K562 (cell line): ENCODE measurements at regions not wholly inside any gene's neighbourhood (a gene's known extent, or its start where the extent isn't known, plus 50 kb on each side); places are given as distances from the start of the nearest gene placed in this dataset.

Experiments used
- ATF4 ChIP-seq: fragments of 450-650 bp; formaldehyde crosslinking; IDR thresholded peaks from 2 replicates; pipeline ENCODE4 v1.4.0; 2022; ENCODE audit warnings: mild to moderate bottlenecking, moderate library complexity
- CHD1 ChIP-seq: fragments of 200-600 bp; sonication (generic); IDR thresholded peaks from one replicate; pipeline ENCODE4 v1.6.1; 2012; ENCODE audit warnings: mild to moderate bottlenecking, moderate library complexity, low read length, inconsistent platforms
- CREM ChIP-seq: IDR thresholded peaks from 2 replicates; pipeline ENCODE4 v1.6.1; 2014; ENCODE audit warnings: antibody characterized with exemption, low read depth
- CUX1 ChIP-seq: fragments of 200-800 bp; sonication (Bioruptor generic); IDR thresholded peaks from 2 replicates; pipeline ENCODE4 v1.6.1; 2016; ENCODE audit warnings: missing genetic modification characterization, missing compliant biosample characterization
- HBP1 ChIP-seq: fragments of 450-650 bp; formaldehyde crosslinking; IDR thresholded peaks from 2 replicates; pipeline ENCODE4 v1.4.0; 2022; ENCODE audit warnings: missing genetic modification characterization
- LCOR ChIP-seq: sonication (generic); formaldehyde crosslinking; IDR thresholded peaks from 2 replicates; pipeline ENCODE4 v1.8.0; 2022; ENCODE audit warnings: mild to moderate bottlenecking, missing genetic modification reagents
- MTA2 ChIP-seq: fragments of 450-650 bp; IDR thresholded peaks from 2 replicates; pipeline ENCODE4 v1.6.1; 2016; ENCODE audit warnings: low read depth
- NR2F6 ChIP-seq: fragments of 450-650 bp; formaldehyde crosslinking; IDR thresholded peaks from 2 replicates; pipeline ENCODE4 v1.4.0; 2020; ENCODE audit warnings: mild to moderate bottlenecking
- PHF21A ChIP-seq: fragments of 450-650 bp; IDR thresholded peaks from 2 replicates; pipeline ENCODE4 v1.6.1; 2017; ENCODE audit warnings: low read depth, borderline replicate concordance
- SMC3 ChIP-seq: conservative IDR thresholded peaks from 2 replicates; pipeline ENCODE4 v1.6.1; 2011; ENCODE audit warnings: low read depth, low read length, improper control_type of control experiment; ENCODE audit not compliant: insufficient read depth
- SREBF2 ChIP-seq: sonication (generic); formaldehyde crosslinking; IDR thresholded peaks from 2 replicates; pipeline ENCODE4 v1.4.0; 2020; ENCODE audit warnings: mild to moderate bottlenecking, missing genetic modification reagents
- TCF3 ChIP-seq: sonication (generic); formaldehyde crosslinking; IDR thresholded peaks from 2 replicates; pipeline ENCODE4 v1.4.0; 2020; ENCODE audit warnings: mild to moderate bottlenecking, missing genetic modification reagents
- TEAD4 ChIP-seq, 2 experiments: sonication (generic) in 1 of 2; formaldehyde crosslinking in 1 of 2; IDR thresholded peaks; 2 replicates each; pipeline versions ENCODE4 v1.6.1 to v1.8.0; 2012 to 2022; ENCODE audit warnings: borderline replicate concordance in 1 of 2, inconsistent platforms in 1 of 2, low read length in 1 of 2, mild to moderate bottlenecking in 1 of 2, missing genetic modification reagents in 1 of 2
- ZC3H11A ChIP-seq: IDR thresholded peaks from 2 replicates; pipeline ENCODE4 v1.6.1; 2012; ENCODE audit warnings: low read depth, low read length, improper control_type of control experiment
- ZKSCAN1 ChIP-seq: fragments of 150-350 bp; IDR thresholded peaks from 2 replicates; pipeline ENCODE4 v1.6.1; 2016; ENCODE audit warnings: low read depth, low read length
- ZNF212 ChIP-seq: fragments of 450-650 bp; formaldehyde crosslinking; IDR thresholded peaks from 2 replicates; pipeline ENCODE4 v1.4.0; 2020; ENCODE audit warnings: mild to moderate bottlenecking
- ZNF224 ChIP-seq: sonication (generic); formaldehyde crosslinking; IDR thresholded peaks from 2 replicates; pipeline ENCODE4 v1.8.0; 2022; ENCODE audit warnings: mild to moderate bottlenecking, missing genetic modification reagents
- ZNF311 ChIP-seq: fragments of 250-450 bp; sonication (Bioruptor Pico); IDR thresholded peaks from 2 replicates; pipeline ENCODE4 v1.4.0; 2020; ENCODE audit warnings: mild to moderate bottlenecking, moderate library complexity
- ZNF395 ChIP-seq: fragments of 200-800 bp; sonication (Bioruptor generic); IDR thresholded peaks from 2 replicates; pipeline ENCODE4 v1.6.1; 2017; ENCODE audit warnings: missing genetic modification characterization, missing compliant biosample characterization
- ZNF436 ChIP-seq: fragments of 250-450, 450-650 bp; sonication (Bioruptor Pico); formaldehyde crosslinking; IDR thresholded peaks from 2 replicates; pipeline ENCODE4 v1.7.0; 2020; ENCODE audit warnings: mild to moderate bottlenecking
- ZNF583 ChIP-seq: fragments of 250-450 bp; sonication (Bioruptor Pico); IDR thresholded peaks from 2 replicates; pipeline ENCODE4 v1.4.0; 2020
- ZSCAN32 ChIP-seq: fragments of 450-650 bp; formaldehyde crosslinking; IDR thresholded peaks from 2 replicates; pipeline ENCODE4 v1.4.0; 2020; ENCODE audit warnings: mild to moderate bottlenecking, moderate library complexity

- no peak for TF ChIP-seq PHF21A
- no peak for TF ChIP-seq MTA2
- no peak for TF ChIP-seq SMC3
- TF ChIP-seq HBP1 (CRISPR knock-in tag) = 0 out of 2 replicates have a peak, but pooled peaks have one; percentile 66
- TF ChIP-seq SREBF2 (CRISPR knock-in tag) = no peak
- peak; percentile 69 for TF ChIP-seq ZNF583 (CRISPR knock-in tag)
- TF ChIP-seq ZNF436 = 0 out of 2 replicates have a peak, but pooled peaks have one; percentile 50
- TF ChIP-seq TCF3 (CRISPR knock-in tag) = peak; percentile 89
- TF ChIP-seq CREM = no peak
- TF ChIP-seq ZNF212 (CRISPR knock-in tag) = 0 out of 2 replicates have a peak, but pooled peaks have one; percentile 59
- TF ChIP-seq ZSCAN32 = peak; percentile 68; the same call in 1 of the 2 replicates
- peak; percentile 82 for TF ChIP-seq NR2F6
- 0 out of 2 replicates have a peak, but pooled peaks have one; percentile 49 for TF ChIP-seq ATF4 (CRISPR knock-in tag)
- TF ChIP-seq ZNF311 (CRISPR knock-in tag) = no peak
- TF ChIP-seq CHD1 = no peak
- TF ChIP-seq ZNF224 (CRISPR knock-in tag) = no peak
- TF ChIP-seq ZKSCAN1 = no peak
- peak; percentile 77 for TF ChIP-seq TEAD4 (IDR thresholded peaks at IDR 0.05; ENCODE audit: low read length)
- no peak for TF ChIP-seq TEAD4 (CRISPR knock-in tag; IDR thresholded peaks at IDR 0.05; ENCODE audit: borderline replicate concordance)
- 0 out of 2 replicates have a peak, but pooled peaks have one; percentile 35 for TF ChIP-seq LCOR
- TF ChIP-seq ZC3H11A = no peak
- no peak for TF ChIP-seq ZNF395 (CRISPR knock-in tag)
- TF ChIP-seq CUX1 (CRISPR knock-in tag) = 0 out of 2 replicates have a peak, but pooled peaks have one; percentile 57
Observed at GRCh38 chr22:22042009-22042408, 59.4 kb upstream of the TOP3B start (continued).
